Tibial nerve (tissue), 4 donors: ENCODE measurements at regions not wholly inside any gene's neighbourhood (a gene's known extent, or its start where the extent isn't known, plus 50 kb on each side); places are given as distances from the start of the nearest gene placed in this dataset.

Experiments used
- CTCF ChIP-seq, 5 experiments: fragments of 200-600 bp in 3 of 5; fragments of 450-650 bp in 2 of 5; sonication (generic) in 3 of 5; IDR thresholded peaks; one replicate each; pipeline ENCODE4 v1.5.1; 2016 to 2019; ENCODE audit warnings: antibody characterized with exemption in 5 of 5, mild to moderate bottlenecking in 3 of 5, moderate library complexity in 2 of 5
- EP300 ChIP-seq, 2 donors: sonication (generic); formaldehyde crosslinking; IDR thresholded peaks; one replicate each; pipeline ENCODE4 v1.6.1; 2017; ENCODE audit warnings: antibody characterized with exemption in 2 of 2, mild to moderate bottlenecking in 1 of 2
- POLR2A ChIP-seq, 2 donors: fragments of 450-650 bp; IDR thresholded peaks; one replicate each; pipeline ENCODE4 v1.6.1; 2017; ENCODE audit warnings: antibody characterized with exemption in 2 of 2, mild to moderate bottlenecking in 2 of 2, moderate library complexity in 2 of 2

GRCh38 chrX:128728943-128729342 lies 676.7 kb upstream of the ACTRT1 start:
- no peak for TF ChIP-seq CTCF (IDR thresholded peaks at IDR 0.05)
- TF ChIP-seq POLR2A (IDR thresholded peaks at IDR 0.05) = no peak
- TF ChIP-seq EP300 (IDR thresholded peaks at IDR 0.05) = no peak
